GM19467 (cell line): ENCODE measurements at regions not wholly inside any gene's neighbourhood (a gene's known extent, or its start where the extent isn't known, plus 50 kb on each side); places are given as distances from the start of the nearest gene placed in this dataset.

ENCODE experiments used
- ATAC-seq: cut with Tn5 transposase; IDR thresholded peaks from one replicate; pipeline ENCODE4 v1.9.1; 2021; ENCODE audit warnings: mild to moderate bottlenecking, moderate library complexity; ENCODE audit not compliant: unreplicated experiment

DNA sequence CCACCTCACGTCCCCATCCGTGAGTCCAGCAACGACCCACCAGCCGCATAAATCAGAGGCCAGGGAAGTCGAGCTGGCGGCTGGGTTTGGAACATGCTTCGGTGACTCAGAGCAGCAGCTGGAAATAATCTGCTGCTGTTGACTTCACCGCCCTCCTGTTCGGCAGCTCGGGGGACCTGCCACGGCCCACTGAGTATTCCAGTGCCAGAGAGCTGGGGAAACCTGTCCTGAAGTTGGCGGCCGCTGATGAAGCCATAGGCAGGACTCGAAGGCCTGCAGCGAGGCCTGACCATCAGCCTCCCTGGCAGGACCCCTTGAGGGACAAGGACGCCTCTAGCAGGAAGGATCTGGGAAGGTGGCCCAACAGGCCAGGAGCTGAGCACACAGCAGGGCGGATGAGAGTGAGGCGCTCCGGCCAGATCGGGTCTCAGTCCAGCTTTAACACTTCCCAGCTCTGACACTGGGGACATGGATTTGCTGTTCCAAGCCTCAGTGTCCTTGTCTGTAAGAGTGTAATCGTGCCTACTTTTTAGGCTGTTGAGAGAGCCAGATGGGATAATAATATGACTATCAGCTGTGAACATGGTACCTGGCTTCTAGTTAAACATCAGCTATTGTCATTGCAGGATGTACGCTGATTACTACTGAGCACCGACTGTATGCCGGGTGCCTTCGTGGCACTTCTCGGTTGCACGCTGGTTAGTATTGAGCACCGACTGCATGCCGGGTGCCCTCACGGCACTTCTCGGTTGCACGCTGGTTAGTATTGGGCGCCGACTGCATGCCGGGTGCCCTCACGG, 50.4 kb upstream of the CIBAR2 start:
- no peak for ATAC-seq

- ATAC-seq, result no peak
Measured at GRCh38 chr16:85163278-85164112, 51.2 kb upstream of the CIBAR2 start.

DNA sequence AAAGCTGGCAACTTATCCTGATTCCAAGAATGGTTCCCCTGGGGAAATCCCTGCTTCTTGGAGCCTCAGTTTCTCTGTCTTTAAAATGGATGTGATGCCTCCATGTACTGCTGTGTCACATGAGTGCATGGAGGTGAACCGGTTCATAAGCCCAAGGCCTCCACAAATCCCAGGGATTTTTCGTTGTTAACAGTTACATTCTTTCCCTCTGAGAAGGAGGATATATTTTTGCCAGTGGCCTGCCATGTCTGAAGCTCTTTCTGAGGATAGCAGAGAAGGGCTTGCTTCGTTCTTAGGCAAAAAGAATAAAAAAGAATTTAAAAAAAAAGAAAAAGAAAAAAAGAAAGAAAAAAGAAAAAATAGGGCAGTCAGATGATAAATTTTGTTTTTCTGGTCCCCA, 52.2 kb upstream of the CIBAR2 start:
- ATAC-seq, result no peak

- no peak for ATAC-seq
Measured at GRCh38 chr16:85164838-85165516, 52.7 kb upstream of the CIBAR2 start.

GRCh38 chr16:85165781-85166180, 53.5 kb upstream of the CIBAR2 start:
- ATAC-seq, result no peak

GRCh38 chr16:85166281-85166680, 54.0 kb upstream of the CIBAR2 start:
- no peak for ATAC-seq

GRCh38 chr16:85166699-85167588, 54.7 kb upstream of the CIBAR2 start:
- no peak for ATAC-seq

DNA sequence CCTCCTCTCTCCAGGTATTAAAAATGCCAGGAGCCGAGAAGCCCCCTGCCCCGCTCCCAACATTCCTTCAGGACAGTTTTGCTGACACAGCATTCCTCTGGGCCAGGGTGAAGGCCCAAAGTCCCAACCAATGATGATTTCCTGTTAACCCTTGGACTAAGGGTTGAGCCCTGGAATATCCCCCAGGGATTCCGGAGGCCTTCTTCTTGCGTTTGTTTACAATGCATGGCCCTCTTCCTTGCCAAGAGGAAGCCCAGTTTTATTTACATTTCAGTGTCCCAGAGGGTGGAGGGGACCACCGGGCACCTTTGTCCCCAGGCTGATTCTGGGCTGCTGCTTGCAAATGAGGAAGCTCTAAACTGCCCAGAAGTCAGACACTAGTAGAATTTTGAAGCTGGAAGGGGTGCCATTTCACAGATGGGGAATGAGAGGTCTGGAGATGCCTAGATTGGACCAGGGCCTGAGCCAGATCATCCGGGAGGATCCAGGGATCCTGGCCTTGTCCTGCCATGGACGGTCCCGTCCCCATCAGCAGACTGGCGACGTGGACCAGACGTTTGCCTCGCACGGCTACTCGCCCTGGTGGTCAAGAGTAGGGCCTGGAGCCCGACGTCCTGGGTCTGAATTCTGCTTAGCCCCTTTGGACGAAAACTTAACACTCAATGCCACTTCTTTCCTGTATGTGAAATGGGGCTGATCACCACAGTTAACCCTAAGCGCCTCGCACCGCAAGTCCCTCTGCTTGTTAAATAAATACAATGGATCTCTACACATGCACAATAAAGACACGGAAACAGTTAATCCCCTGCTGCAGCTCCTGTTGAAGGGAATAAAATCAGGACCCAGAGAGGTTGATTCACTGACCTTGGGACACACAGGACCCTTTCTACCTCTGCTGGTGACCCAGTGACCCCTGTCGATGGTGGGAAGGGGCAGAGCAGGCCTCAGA, 55.6 kb upstream of the CIBAR2 start:
- no peak for ATAC-seq

- no peak for ATAC-seq
Measured at GRCh38 chr16:85168732-85169256, 56.5 kb upstream of the CIBAR2 start.

GRCh38 chr16:85169333-85170065, 57.2 kb upstream of the CIBAR2 start:
- ATAC-seq, result no peak

DNA sequence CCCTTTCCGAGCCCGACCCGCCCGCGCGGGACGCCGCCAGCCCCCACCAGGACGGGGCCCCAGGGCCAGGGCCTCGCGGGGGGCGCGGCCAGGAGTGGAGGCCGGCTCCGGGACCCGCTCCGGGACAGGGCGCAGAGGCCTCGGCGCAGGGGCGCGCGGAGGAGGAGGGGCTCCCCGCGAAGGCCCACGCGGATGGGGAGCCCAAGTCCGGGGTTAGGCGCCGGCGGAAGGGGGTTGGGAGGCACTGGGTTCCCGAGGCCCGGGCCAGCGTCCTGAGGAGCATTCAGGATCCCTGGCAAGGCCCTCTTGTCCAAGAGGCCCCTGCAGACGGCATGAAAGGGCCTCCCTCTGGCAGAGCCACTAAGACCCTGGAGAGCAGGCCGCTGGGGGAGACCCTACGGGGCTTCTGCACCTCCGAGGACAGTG, 57.8 kb upstream of the CIBAR2 start:
- no peak for ATAC-seq

- ATAC-seq, result no peak
Measured at GRCh38 chr16:85170590-85171003, 58.3 kb upstream of the CIBAR2 start.

DNA sequence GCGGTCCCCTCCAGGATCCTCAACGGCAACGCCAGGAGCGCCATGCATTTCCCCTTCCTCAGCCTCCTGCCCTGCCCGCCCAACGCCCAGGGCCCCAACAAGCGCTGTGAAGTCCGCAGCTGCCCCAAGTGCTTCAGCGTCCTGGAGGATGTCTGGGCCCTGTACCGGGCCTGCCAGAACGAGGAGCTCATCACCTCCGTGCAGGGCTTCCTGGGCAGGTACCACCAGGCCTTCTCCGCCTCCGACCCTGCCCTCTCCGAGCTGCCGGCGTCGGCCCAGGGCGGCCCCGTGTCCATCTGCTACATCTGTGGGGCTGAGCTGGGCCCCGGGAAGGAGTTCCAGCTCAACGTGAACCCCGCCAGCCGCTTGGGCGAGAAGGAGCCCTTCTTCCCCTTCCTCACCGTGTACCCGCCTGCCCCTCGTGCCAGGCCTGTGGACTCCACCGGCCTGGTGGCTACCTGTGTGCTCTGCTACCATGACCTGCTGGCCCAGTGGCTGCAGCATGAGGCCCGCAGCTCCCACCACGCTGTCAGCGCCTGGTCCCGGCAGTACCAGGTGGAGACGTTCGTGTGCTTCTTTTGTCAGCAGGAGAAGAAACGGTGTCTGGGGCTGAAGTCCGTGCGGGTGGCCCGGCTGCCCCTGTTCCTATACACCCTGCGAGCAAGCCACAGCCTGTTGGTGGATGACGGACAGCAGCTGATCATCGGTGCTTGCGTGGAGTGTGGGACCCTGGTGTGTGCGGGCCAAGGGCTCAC, 58.9 kb upstream of the CIBAR2 start:
- ATAC-seq, result no peak

DNA sequence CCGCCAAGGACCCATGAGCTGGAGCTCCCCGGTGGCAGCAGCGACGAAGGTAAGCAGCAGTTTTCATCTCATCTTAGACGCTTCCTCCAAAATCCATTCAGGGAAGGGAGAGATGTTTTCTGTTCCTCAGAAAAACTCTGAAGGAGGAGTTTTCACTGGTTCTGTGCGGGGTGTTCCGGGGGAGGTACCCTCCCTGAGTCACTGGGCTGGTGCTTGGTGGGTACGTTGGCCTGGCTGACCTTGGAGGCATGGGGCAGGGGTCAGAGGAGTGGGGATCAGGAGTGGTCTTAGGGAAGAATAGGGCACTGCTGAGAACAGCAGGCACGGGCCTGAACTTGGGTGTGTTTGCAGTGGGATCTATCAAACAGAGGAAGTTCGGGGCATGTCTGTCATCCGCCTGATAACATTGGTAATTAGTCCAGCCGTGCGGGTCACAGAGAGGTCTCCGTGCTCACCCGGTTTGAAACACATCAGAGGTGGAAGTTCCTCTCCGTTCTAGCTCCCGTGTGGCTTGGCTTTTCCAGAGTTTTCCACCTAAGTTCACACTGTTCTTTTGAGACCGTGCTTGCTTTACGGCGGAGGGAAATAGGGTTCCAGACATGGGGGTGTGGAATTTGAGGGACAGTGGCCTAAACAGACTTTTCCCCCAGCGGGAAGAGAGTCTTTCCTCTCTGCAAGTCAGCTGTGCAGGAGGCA, 59.6 kb upstream of the CIBAR2 start:
- no peak for ATAC-seq

DNA sequence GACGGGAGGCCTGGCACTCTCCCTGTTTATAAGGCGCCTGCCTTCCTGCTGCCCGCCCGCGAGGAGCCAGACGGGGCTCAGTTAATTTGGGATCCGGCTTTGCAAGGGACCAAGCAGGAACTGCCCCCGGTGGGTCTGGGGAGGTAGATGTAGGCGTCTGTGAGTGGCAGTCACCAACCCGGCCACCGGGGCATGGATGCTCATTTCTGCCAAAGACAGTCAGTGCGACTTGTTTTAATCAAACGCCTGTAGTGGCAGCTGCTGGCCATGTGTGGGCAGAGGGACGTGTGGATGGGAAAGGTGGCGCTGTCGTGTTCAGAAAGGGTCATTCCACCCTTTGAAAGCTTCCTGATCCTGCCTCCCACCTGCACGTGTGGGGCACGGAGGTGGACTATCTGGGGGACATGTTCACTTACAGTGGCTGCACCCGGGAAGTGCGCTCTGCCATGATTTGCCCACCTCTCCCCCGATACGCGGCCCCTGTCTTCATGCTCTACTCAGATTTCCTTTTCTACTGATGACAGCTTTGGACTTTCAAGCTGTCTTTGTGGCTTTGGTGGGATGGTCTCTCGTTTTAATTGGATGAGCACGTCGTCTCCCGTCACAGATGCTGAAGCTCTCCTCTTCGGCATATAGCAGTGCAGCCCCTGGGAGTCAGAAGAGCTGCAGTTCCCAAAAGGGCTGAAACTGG, 60.3 kb upstream of the CIBAR2 start:
- ATAC-seq, result no peak

DNA sequence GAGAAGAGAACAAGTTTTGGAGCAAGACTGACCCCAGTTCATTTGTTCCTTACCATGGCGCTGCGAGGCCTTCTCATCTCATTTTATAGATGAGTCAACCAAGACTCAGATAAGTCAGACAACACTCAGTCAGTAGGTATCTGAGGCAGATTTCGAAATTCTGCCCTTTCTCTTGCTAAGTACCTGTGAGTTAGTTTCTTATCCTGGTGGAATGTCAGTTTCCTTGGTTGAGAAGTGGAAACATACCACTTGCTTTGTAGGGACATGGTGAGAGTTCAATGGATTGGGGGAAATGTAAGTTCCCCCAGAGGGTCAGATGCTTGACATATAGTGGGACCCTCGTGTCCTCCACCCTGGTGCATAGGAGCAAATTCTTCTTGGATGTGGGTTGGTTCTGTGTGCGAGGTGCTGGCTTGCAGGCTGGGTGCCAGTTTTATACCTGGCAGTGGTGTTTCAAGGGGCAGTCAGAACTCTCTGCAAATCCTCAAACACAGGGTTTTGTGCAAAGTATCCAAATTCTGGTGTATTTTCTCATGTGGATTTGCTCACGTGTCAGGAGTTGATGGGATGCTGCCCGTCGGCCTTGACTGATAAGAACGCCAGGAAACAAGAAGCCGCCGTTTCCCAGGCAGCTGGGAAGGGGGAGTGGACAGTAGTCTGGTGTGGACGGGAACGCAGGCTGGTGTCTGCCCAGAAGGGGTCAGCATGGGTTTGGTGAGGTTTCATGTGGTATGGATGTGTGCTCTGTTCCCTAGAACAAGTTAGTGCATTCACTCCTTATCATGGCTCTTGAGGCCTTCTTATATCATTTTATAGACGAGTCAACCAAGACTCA, 61.1 kb upstream of the CIBAR2 start:
- ATAC-seq, result no peak
